ENCODE measurements at regions not wholly inside any gene's neighbourhood (a gene's known extent, or its start where the extent isn't known, plus 50 kb on each side); places are given as distances from the start of the nearest gene placed in this dataset.

GRCh38 chr2:166831930-166832329, 56.4 kb upstream of the XIRP2 start:
- Histone ChIP-seq H2AFZ (ENCODE audit: low read length) (no peak overlapping the region), H3K4me3 (ENCODE audit: low read depth, low read length, poor library complexity, severe bottlenecking) (no peak overlapping the region), H3K27ac (ENCODE audit: low read depth, low read length, poor library complexity, severe bottlenecking) (no peak overlapping the region), H3K79me2 (ENCODE audit: insufficient read depth, low read depth, low read length) (no peaks in the 10 kb centered on the region), H3K4me2 (ENCODE audit: low read length) (no peak overlapping the region), H3K4me1 (ENCODE audit: insufficient read depth, low read length, poor library complexity, severe bottlenecking) (no peaks in the 10 kb centered on the region), H4K20me1 (ENCODE audit: insufficient read depth, low read length) (no peaks in the 10 kb centered on the region), H3K9me3 (ENCODE audit: low read length) (no peaks in the 10 kb centered on the region), H3K36me3 (ENCODE audit: insufficient read depth, low read length) (no peaks in the 10 kb centered on the region), H3K9me2 (ENCODE audit: insufficient read depth, low read length) (no peaks in the 10 kb centered on the region)
- ChIA-PET CTCF (ENCODE audit: unreplicated experiment) (no interaction called here), POLR2A (no interaction called here)
- DNase-seq (ENCODE audit: low spot score) = no peak
- TF ChIP-seq CTCF (conservative IDR thresholded peaks at IDR 0.05; ENCODE audit: low read length) (no peak), EZH2phosphoT487 (IDR thresholded peaks at IDR 0.05; ENCODE audit: borderline replicate concordance, low read depth, low read length) (no peak)
- no TSS peak for BruUV-seq (replicated peaks)
- intact Hi-C loops (cut with micrococcal nuclease; ENCODE audit: unreplicated experiment) = no loop called here

GRCh38 chr2:166825914-166826313, 62.4 kb upstream of the XIRP2 start:
- Histone ChIP-seq H2AFZ (ENCODE audit: low read length) (no peak overlapping the region), H3K9me3 (ENCODE audit: low read length) (no peaks in the 10 kb centered on the region), H3K4me2 (ENCODE audit: low read length) (no peak overlapping the region), H3K4me3 (ENCODE audit: low read depth, low read length, poor library complexity, severe bottlenecking) (no peak overlapping the region), H3K36me3 (ENCODE audit: insufficient read depth, low read length) (no peaks in the 10 kb centered on the region), H3K4me1 (ENCODE audit: insufficient read depth, low read length, poor library complexity, severe bottlenecking) (no peaks in the 10 kb centered on the region), H4K20me1 (ENCODE audit: insufficient read depth, low read length) (no peaks in the 10 kb centered on the region), H3K27ac (ENCODE audit: low read depth, low read length, poor library complexity, severe bottlenecking) (no peak overlapping the region), H3K9me2 (ENCODE audit: insufficient read depth, low read length) (no peaks in the 10 kb centered on the region), H3K79me2 (ENCODE audit: insufficient read depth, low read depth, low read length) (no peaks in the 10 kb centered on the region)
- intact Hi-C loops (cut with micrococcal nuclease; ENCODE audit: unreplicated experiment) = no loop called here
- ChIA-PET CTCF (ENCODE audit: unreplicated experiment) (no interaction called here), POLR2A (no interaction called here)
- BruUV-seq (replicated peaks) = no TSS peak
- no peak for TF ChIP-seq EZH2phosphoT487 (IDR thresholded peaks at IDR 0.05; ENCODE audit: borderline replicate concordance, low read depth, low read length)
- no peak for TF ChIP-seq CTCF (conservative IDR thresholded peaks at IDR 0.05; ENCODE audit: low read length)
- no peak for DNase-seq (ENCODE audit: low spot score)

- H3K9me2 ChIP-seq (ENCODE audit: insufficient read depth, low read length) = no peaks in the 10 kb centered on the region
- no peak for DNase-seq (ENCODE audit: low spot score)
- H3K9me3 ChIP-seq (ENCODE audit: low read length) = no peaks in the 10 kb centered on the region
- TF ChIP-seq EZH2phosphoT487 (IDR thresholded peaks at IDR 0.05; ENCODE audit: borderline replicate concordance, low read depth, low read length) (no peak), CTCF (conservative IDR thresholded peaks at IDR 0.05; ENCODE audit: low read length) (no peak)
- ChIA-PET POLR2A (no interaction called here), CTCF (ENCODE audit: unreplicated experiment) (no interaction called here)
- intact Hi-C loops (cut with micrococcal nuclease; ENCODE audit: unreplicated experiment) = no loop called here
- BruUV-seq (replicated peaks) = no TSS peak
- no peak overlapping the region for H2AFZ ChIP-seq (ENCODE audit: low read length)
- no peaks in the 10 kb centered on the region for H3K36me3 ChIP-seq (ENCODE audit: insufficient read depth, low read length)
- H3K27ac ChIP-seq (ENCODE audit: low read depth, low read length, poor library complexity, severe bottlenecking) = no peak overlapping the region
- no peak overlapping the region for H3K4me2 ChIP-seq (ENCODE audit: low read length)
- H4K20me1 ChIP-seq (ENCODE audit: insufficient read depth, low read length) = no peaks in the 10 kb centered on the region
- H3K4me1 ChIP-seq (ENCODE audit: insufficient read depth, low read length, poor library complexity, severe bottlenecking) = no peaks in the 10 kb centered on the region
- H3K79me2 ChIP-seq (ENCODE audit: insufficient read depth, low read depth, low read length) = no peaks in the 10 kb centered on the region
- no peak overlapping the region for H3K4me3 ChIP-seq (ENCODE audit: low read depth, low read length, poor library complexity, severe bottlenecking)
Observed at GRCh38 chr2:166814335-166814734, 73.9 kb upstream of the XIRP2 start.
